ENCODE measurements at regions not wholly inside any gene's neighbourhood (a gene's known extent, or its start where the extent isn't known, plus 50 kb on each side); places are given as distances from the start of the nearest gene placed in this dataset.

DNA sequence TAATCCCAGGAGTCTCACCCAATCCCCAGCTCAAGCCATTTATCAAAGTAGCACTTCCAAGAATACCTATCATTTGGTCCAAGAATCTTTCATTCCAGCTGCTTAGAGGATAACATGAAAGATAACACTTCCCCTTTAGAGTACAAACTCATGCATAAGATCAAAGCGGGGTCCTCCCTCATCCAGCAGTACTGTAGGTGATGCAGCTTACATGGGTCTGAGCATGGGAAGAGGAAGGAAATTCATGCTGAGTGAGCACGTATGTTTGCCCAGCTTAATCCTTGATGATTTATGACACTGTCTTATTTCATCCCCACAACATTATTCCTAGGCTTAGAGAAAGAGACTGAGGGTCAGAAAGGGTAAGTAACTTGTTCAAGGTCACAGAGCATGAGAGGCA lies 167.1 kb upstream of the GJB5 start (continued):
- TF ChIP-seq FOSL2 (IDR thresholded peaks at IDR 0.05), result no peak
- TF ChIP-seq FOSL2 (CRISPR knock-in tag; IDR thresholded peaks at IDR 0.05), result no peak
- TF ChIP-seq FOSB (CRISPR knock-in tag; IDR thresholded peaks at IDR 0.05), result no peak
- TF ChIP-seq RAD21 (conservative IDR thresholded peaks at IDR 0.05 in 1 of 2, IDR thresholded peaks at IDR 0.05 in 1 of 2), result no peak
- no peak for TF ChIP-seq HEYL (CRISPR knock-in tag; IDR thresholded peaks at IDR 0.05)
- no peak for TF ChIP-seq MAFK (IDR thresholded peaks at IDR 0.05; ENCODE audit: partially characterized antibody)
- no peak for TF ChIP-seq TP53 (CRISPR knock-in tag; IDR thresholded peaks at IDR 0.05)

DNA sequence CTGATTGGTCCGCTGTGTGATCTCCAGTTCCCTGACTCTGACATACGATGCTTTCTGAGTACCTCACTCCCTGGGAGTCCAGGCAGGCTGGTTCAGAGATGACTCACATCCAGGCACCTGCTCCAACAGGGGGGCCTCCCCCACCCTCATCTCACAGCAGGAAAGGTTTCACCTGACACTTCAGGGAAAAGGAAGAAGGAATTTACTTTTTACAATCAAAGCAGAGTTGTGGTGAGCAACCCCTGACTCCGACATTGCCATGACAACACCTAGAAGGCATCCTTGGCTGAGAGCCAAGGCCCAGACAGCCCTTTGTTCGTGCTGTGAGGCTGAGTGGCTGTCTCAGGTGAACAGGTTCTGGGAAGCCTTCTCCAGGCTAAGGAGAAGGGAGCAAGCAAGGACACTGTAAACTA lies 164.6 kb upstream of the GJB5 start:
- ATAC-seq (no peak), DNase-seq (ENCODE audit: low read depth in 1 of 2, low spot score in 1 of 2) (peak in 1 of 2 experiments; percentile 6), FAIRE-seq (no peak)
- POLR2A ChIA-PET, result no interaction called here
- Histone ChIP-seq H3K4me2 (no peak overlapping the region), H3K4me1 (no peaks in the 10 kb centered on the region), H3K9me3 (no peaks in the 10 kb centered on the region), H3K4me3 (no peak overlapping the region), H3K27ac (no peak overlapping the region)
- CTCF ChIA-PET, result no interaction called here
- no peak for TF ChIP-seq FOXS1 (CRISPR knock-in tag; IDR thresholded peaks at IDR 0.05)
- no peak for TF ChIP-seq HDAC2 (IDR thresholded peaks at IDR 0.05)
- TF ChIP-seq CBX2 (IDR thresholded peaks at IDR 0.05; ENCODE audit: borderline replicate concordance, low read depth), result no peak
- no peak for TF ChIP-seq FOSB (CRISPR knock-in tag; IDR thresholded peaks at IDR 0.05)
- TF ChIP-seq TP53 (CRISPR knock-in tag; IDR thresholded peaks at IDR 0.05), result no peak
- TF ChIP-seq SREBF2 (IDR thresholded peaks at IDR 0.05), result no peak
- 0% methylated on average over 1 of the region's 4 CpGs for WGBS (ENCODE audit: missing lambda C conversion rate)

- ChIA-PET POLR2A (no interaction called here), CTCF (interaction anchor here (1.3 kb wide), 1 partner anchor 9 kb away, joined by 3 read pairs; no protein-coding TSS in a partner anchor)
- ATAC-seq, result peak in 1 of 2 experiments; percentile 72; a peak in 3 of 6 replicates
- Histone ChIP-seq H3K27ac (no peak overlapping the region), H3K4me2 (no peak overlapping the region), H3K4me1 (no peaks in the 10 kb centered on the region), H3K4me3 (no peak overlapping the region), H3K9me3 (no peaks in the 10 kb centered on the region)
- FAIRE-seq, result no peak
- DNase-seq (ENCODE audit: low read depth in 1 of 2, low spot score in 1 of 2), result peak in 1 of 2 experiments; percentile 17
- WGBS (ENCODE audit: missing lambda C conversion rate), result 3% methylated on average over 4 of the region's 4 CpGs
- TF ChIP-seq POLR2A (IDR thresholded peaks at IDR 0.05; ENCODE audit: low read length) (no peak), RAD21 (conservative IDR thresholded peaks at IDR 0.05 in 1 of 2, IDR thresholded peaks at IDR 0.05 in 1 of 2) (peak in 1 of 2 experiments; percentile 22; a peak in 2 of 5 replicates)
- TF ChIP-seq, protein P1, sequence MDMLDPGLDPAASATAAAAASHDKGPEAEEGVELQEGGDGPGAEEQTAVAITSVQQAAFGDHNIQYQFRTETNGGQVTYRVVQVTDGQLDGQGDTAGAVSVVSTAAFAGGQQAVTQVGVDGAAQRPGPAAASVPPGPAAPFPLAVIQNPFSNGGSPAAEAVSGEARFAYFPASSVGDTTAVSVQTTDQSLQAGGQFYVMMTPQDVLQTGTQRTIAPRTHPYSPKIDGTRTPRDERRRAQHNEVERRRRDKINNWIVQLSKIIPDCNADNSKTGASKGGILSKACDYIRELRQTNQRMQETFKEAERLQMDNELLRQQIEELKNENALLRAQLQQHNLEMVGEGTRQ (IDR thresholded peaks at IDR 0.05), result no peak
Observed at GRCh38 chr1:34591751-34592629, 162.9 kb upstream of the GJB5 start.

- TF ChIP-seq FOXS1 (CRISPR knock-in tag; IDR thresholded peaks at IDR 0.05) (no peak), RAD21 (conservative IDR thresholded peaks at IDR 0.05 in 1 of 2, IDR thresholded peaks at IDR 0.05 in 1 of 2) (peak; percentile 61 to 83), MAFK (IDR thresholded peaks at IDR 0.05; ENCODE audit: partially characterized antibody) (no peak), MAX (IDR thresholded peaks at IDR 0.05) (no peak), ESRRA (IDR thresholded peaks at IDR 0.05; ENCODE audit: borderline replicate concordance, low read length) (no peak), CTCF (IDR thresholded peaks at IDR 0.05) (peak; percentile 49), NPAS2 (CRISPR knock-in tag; IDR thresholded peaks at IDR 0.05; ENCODE audit: borderline replicate concordance) (no peak), RFX5 (IDR thresholded peaks at IDR 0.05) (no peak), CHD4 (IDR thresholded peaks at IDR 0.05; ENCODE audit: borderline replicate concordance) (no peak), NFE2L2 (conservative IDR thresholded peaks at IDR 0.05; ENCODE audit: low read length) (no peak), NR3C1 (IDR thresholded peaks at IDR 0.05) (no peak), SMC3 (IDR thresholded peaks at IDR 0.05) (peak; percentile 21; the same call in 1 of the 3 replicates), SREBF2 (IDR thresholded peaks at IDR 0.05) (no peak)
- no peaks in the 10 kb centered on the region for H3K9me3 ChIP-seq
- H3K4me3 ChIP-seq, result no peak overlapping the region
- CTCF ChIA-PET, result interaction anchor here (0.6 to 4.9 kb wide), 10 partner anchors 10 to 964 kb away, joined by 3 to 22 read pairs (median 3); no protein-coding TSS in a partner anchor
- FAIRE-seq (no peak), DNase-seq (ENCODE audit: low read depth in 1 of 2, low spot score in 1 of 2) (peak; percentile 46 to 48), ATAC-seq (peak; percentile 85 to 95)
- 25% methylated on average over 4 of the region's 5 CpGs for WGBS (ENCODE audit: missing lambda C conversion rate)
- H3K4me1 ChIP-seq, result no peaks in the 10 kb centered on the region
- POLR2A ChIA-PET, result no interaction called here
- no peak overlapping the region for H3K27ac ChIP-seq
- no peak overlapping the region for H3K4me2 ChIP-seq
Observed at GRCh38 chr1:34597877-34598514, 156.9 kb upstream of the GJB5 start.
